ENCODE measurements at regions not wholly inside any gene's neighbourhood (a gene's known extent, or its start where the extent isn't known, plus 50 kb on each side); places are given as distances from the start of the nearest gene placed in this dataset.
"Not testable (repeated sequence)": the region's sequence is repeated elsewhere in the genome, so short reads cannot be mapped to it uniquely, and the experiment has no call there.

GRCh38 chr2:142314164-142314563 lies 183.3 kb upstream of the LRP1B start:
- DNase-seq: no peak

GRCh38 chr2:142310530-142310929 lies 179.7 kb upstream of the LRP1B start:
- no peak for DNase-seq

GRCh38 chr2:142308744-142309143 lies 177.9 kb upstream of the LRP1B start:
- DNase-seq: no peak

- DNase-seq: no peak
These were observed 176.8 kb upstream of the LRP1B start for GRCh38 chr2:142307616-142308115.

- DNase-seq: no peak
These were observed 176.3 kb upstream of the LRP1B start for GRCh38 chr2:142307086-142307485.

- no peak for DNase-seq
These were observed 175.3 kb upstream of the LRP1B start for GRCh38 chr2:142306131-142306530.

- DNase-seq: no peak
These were observed 169.7 kb upstream of the LRP1B start for GRCh38 chr2:142300517-142300916.

- no peak for DNase-seq
These were observed 168.2 kb upstream of the LRP1B start for GRCh38 chr2:142299021-142299420.

- DNase-seq: no peak
These were observed 163.4 kb upstream of the LRP1B start for GRCh38 chr2:142294225-142294624.

GRCh38 chr2:142291969-142292368 lies 161.2 kb upstream of the LRP1B start:
- DNase-seq: no peak

- peak; percentile 31 for DNase-seq
These were observed 160.1 kb upstream of the LRP1B start for GRCh38 chr2:142290931-142291330.

GRCh38 chr2:142286618-142287017 lies 155.8 kb upstream of the LRP1B start:
- DNase-seq: no peak

GRCh38 chr2:142285480-142285879 lies 154.7 kb upstream of the LRP1B start:
- no peak for DNase-seq

- not testable (repeated sequence) for DNase-seq
These were observed 153.5 kb upstream of the LRP1B start for GRCh38 chr2:142284336-142284735.

- no peak for DNase-seq
These were observed 150.0 kb upstream of the LRP1B start for GRCh38 chr2:142280831-142281230.

- DNase-seq: no peak
These were observed 140.2 kb upstream of the LRP1B start for GRCh38 chr2:142270990-142271389.

- DNase-seq: no peak
These were observed 139.5 kb upstream of the LRP1B start for GRCh38 chr2:142270291-142270690.

GRCh38 chr2:142259356-142259755 lies 128.5 kb upstream of the LRP1B start:
- no peak for DNase-seq

GRCh38 chr2:142254031-142254430 lies 123.2 kb upstream of the LRP1B start:
- DNase-seq: no peak

GRCh38 chr2:142241016-142241415 lies 110.2 kb upstream of the LRP1B start:
- no peak for DNase-seq

- no peak for DNase-seq
These were observed 105.4 kb upstream of the LRP1B start for GRCh38 chr2:142236181-142236580.

- DNase-seq: peak; percentile 37
These were observed 103.9 kb upstream of the LRP1B start for GRCh38 chr2:142234741-142235140.

GRCh38 chr2:142223309-142223708 lies 92.5 kb upstream of the LRP1B start:
- no peak for DNase-seq

- peak; percentile 39 for DNase-seq
These were observed 91.9 kb upstream of the LRP1B start for GRCh38 chr2:142222715-142223114.

GRCh38 chr2:142220901-142221300 lies 90.1 kb upstream of the LRP1B start:
- peak; percentile 21 for DNase-seq

- DNase-seq: peak; percentile 9
These were observed 89.4 kb upstream of the LRP1B start for GRCh38 chr2:142220239-142220638.
